Kidney (tissue), 13 donors: ENCODE measurements at regions not wholly inside any gene's neighbourhood (a gene's known extent, or its start where the extent isn't known, plus 50 kb on each side); places are given as distances from the start of the nearest gene placed in this dataset.
A peak's percentile ranks its signal among the peaks of the same experiment; 100 is the strongest.

Source experiments
- DNase-seq, 5 donors: peaks; one replicate each; pipeline ENCODE4 v3.0.0-alpha.2; 2013 to 2020
- FAIRE-seq: peaks from 2 replicates; lab custom pipeline; 2012; peaks lifted over from hg19 to GRCh38; lab: Jason Lieb, UNC
- H3K27ac ChIP-seq, 2 donors: one replicate each; pipeline ENCODE4 v1.7.0; 2013; ENCODE audit warnings: low read depth in 2 of 2, low read length in 2 of 2, inconsistent platforms in 1 of 2
- H3K27me3 ChIP-seq: one replicate; pipeline ENCODE4 v1.7.1; 2013; ENCODE audit warnings: low read length, inconsistent platforms; ENCODE audit not compliant: control insufficient read depth, insufficient read depth
- H3K36me3 ChIP-seq, 3 donors: one replicate each; pipeline versions ENCODE4 v1.7.0 to v1.7.1; 2013; ENCODE audit warnings: low read length in 3 of 3, control low read depth in 1 of 3, inconsistent platforms in 1 of 3; ENCODE audit not compliant: insufficient read depth in 3 of 3, control insufficient read depth in 2 of 3
- H3K4me1 ChIP-seq, 3 donors: one replicate each; pipeline versions ENCODE4 v1.7.0 to v1.7.1; 2013; ENCODE audit warnings: low read length in 3 of 3, inconsistent platforms in 1 of 3, low read depth in 1 of 3; ENCODE audit not compliant: control insufficient read depth in 2 of 3, insufficient read depth in 2 of 3
- H3K4me3 ChIP-seq, 3 donors: one replicate each; pipeline versions ENCODE4 v1.7.0 to v1.8.1; 2013; ENCODE audit warnings: low read length in 3 of 3, control low read depth in 1 of 3, inconsistent platforms in 1 of 3
- H3K9ac ChIP-seq, 3 donors: one replicate each; pipeline versions ENCODE4 v1.7.0 to v1.7.1; 2013; ENCODE audit warnings: low read length in 3 of 3, control low read depth in 1 of 3, inconsistent platforms in 1 of 3
- H3K9me3 ChIP-seq, 3 donors: one replicate each; pipeline versions ENCODE4 v1.7.0 to v1.7.1; 2013; ENCODE audit warnings: low read length in 3 of 3, control low read depth in 1 of 3, inconsistent platforms in 1 of 3; ENCODE audit not compliant: control insufficient read depth in 2 of 3, insufficient read depth in 1 of 3
- CTCF ChIP-seq: IDR thresholded peaks from 3 replicates; pipeline ENCODE4 v1.5.1; 2012; ENCODE audit warnings: mild to moderate bottlenecking, moderate library complexity, borderline replicate concordance; ENCODE audit not compliant: insufficient read depth; ENCODE audit errors: extremely low read depth
- intact Hi-C: fragments of 100-400 bp; cut with DNase I; formaldehyde crosslinking; loops from one replicate; pipeline ENCODE4 v1.11.1; 2022
- donor health status: control.
- donor health status: control.
- donor health status: control.
- donor health status: control.
- donor health status: control.
- donor health status: DM: yes; HTN: yes; CAD: no.
- donor health status: Normal renal cell carcinoma (clear cell type).

DNA sequence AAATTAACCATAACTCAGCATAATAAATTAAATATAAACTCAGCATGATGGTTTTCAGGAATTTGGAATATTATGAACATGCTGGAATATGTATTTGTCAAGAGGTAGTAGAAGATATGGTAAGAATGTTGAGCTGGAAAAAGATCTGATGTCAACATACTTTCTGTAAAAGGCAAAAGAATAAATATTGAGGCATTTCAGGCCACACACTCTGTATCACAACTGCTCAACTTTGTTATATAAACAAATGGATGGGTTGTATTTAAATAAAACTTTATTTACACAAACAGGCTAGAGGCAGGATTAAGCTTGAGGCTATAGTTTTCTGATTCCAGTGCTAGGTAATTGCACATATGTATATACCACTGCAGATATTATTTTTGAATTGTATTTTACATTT lies 1409.4 kb downstream of the MRPL39 start:
- intact Hi-C loops, result no loop called here
- no peaks in the 10 kb centered on the region for H3K9me3 ChIP-seq
- no peak for DNase-seq
- no peaks in the 10 kb centered on the region for H3K4me1 ChIP-seq
- no peak overlapping the region for H3K9ac ChIP-seq
- H3K27ac ChIP-seq, result no peak overlapping the region
- no peaks in the 10 kb centered on the region for H3K36me3 ChIP-seq
- no peak for FAIRE-seq
- no peaks in the 10 kb centered on the region for H3K27me3 ChIP-seq
- no peak for TF ChIP-seq CTCF
- no peak overlapping the region for H3K4me3 ChIP-seq

DNA sequence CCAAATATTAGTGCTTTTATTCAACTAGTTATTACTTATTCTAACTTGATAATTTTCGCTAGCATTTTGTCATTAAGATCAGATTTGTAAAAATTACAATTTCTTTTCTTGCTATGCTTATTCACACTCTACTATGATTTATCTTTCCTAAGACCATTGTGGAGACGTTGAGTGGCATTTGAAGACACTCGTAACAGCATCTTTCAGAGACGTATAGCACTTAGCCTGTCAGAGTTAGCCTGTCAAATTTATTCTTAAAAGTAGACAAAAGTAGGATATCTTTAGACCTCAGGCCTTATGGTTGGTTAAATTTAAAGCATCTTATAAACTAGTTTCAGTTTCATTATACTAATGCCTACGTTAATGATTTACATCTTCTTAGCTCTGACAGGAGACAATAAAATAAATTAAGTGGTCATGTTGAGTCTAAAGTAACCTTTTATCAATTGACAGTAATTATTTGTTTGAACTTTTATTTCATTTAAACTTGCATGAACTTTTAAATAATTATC lies 1410.1 kb downstream of the MRPL39 start:
- TF ChIP-seq CTCF, result no peak
- FAIRE-seq (peak; percentile 29), DNase-seq (peak in 2 of 5 donors; percentile 1 to 13)
- no peaks in the 10 kb centered on the region for H3K4me1 ChIP-seq
- H3K27me3 ChIP-seq, result no peaks in the 10 kb centered on the region
- intact Hi-C loops, result no loop called here
- H3K4me3 ChIP-seq, result no peak overlapping the region
- no peak overlapping the region for H3K9ac ChIP-seq
- H3K27ac ChIP-seq, result no peak overlapping the region
- H3K9me3 ChIP-seq, result no peaks in the 10 kb centered on the region
- no peaks in the 10 kb centered on the region for H3K36me3 ChIP-seq

GRCh38 chr21:24188506-24188905 lies 1418.8 kb downstream of the MRPL39 start:
- FAIRE-seq, result no peak
- no peaks in the 10 kb centered on the region for H3K36me3 ChIP-seq
- no peaks in the 10 kb centered on the region for H3K9me3 ChIP-seq
- TF ChIP-seq CTCF, result no peak
- no peaks in the 10 kb centered on the region for H3K27me3 ChIP-seq
- H3K4me1 ChIP-seq, result no peaks in the 10 kb centered on the region
- H3K27ac ChIP-seq, result no peak overlapping the region
- no peak overlapping the region for H3K9ac ChIP-seq
- no peak overlapping the region for H3K4me3 ChIP-seq
- intact Hi-C loops, result no loop called here
- DNase-seq, result no peak

- DNase-seq (peak in 2 of 5 donors; percentile 27 to 38), FAIRE-seq (no peak)
- no peaks in the 10 kb centered on the region for H3K9me3 ChIP-seq
Measured at GRCh38 chr21:24183077-24183476, 1424.2 kb downstream of the MRPL39 start.

More at GRCh38 chr21:24183077-24183476, 1424.2 kb downstream of the MRPL39 start:
- Histone ChIP-seq H3K9ac (no peak overlapping the region), H3K4me3 (no peak overlapping the region), H3K27ac (no peak overlapping the region), H3K27me3 (no peaks in the 10 kb centered on the region), H3K36me3 (no peaks in the 10 kb centered on the region), H3K4me1 (no peaks in the 10 kb centered on the region)
- intact Hi-C loops, result no loop called here
- no peak for TF ChIP-seq CTCF
